MCF 10A (cell line): ENCODE measurements at regions not wholly inside any gene's neighbourhood (a gene's known extent, or its start where the extent isn't known, plus 50 kb on each side); places are given as distances from the start of the nearest gene placed in this dataset.
A peak's percentile ranks its signal among the peaks of the same experiment; 100 is the strongest.

ENCODE experiments used
- BruUV-seq: library from RNA; stranded (reverse); fragments of 400-500 nt; replicated peaks from 2 replicates; lab custom pipeline; 2021; lab: Mats Ljungman, UMichigan
- CTCF ChIA-PET: fragments of 300-600 bp; sonication (Branson Sonifier 250); formaldehyde crosslinking; extraction: SDS; loops from one replicate; lab custom pipeline; 2021; ENCODE audit warnings: antibody characterized with exemption, inconsistent platforms; lab: Yijun Ruan, JAX
- POLR2A ChIA-PET: fragments of 300-600, 350-650 bp; sonication (Branson Sonifier 250); formaldehyde crosslinking; extraction: SDS; loops from one replicate; lab custom pipeline; 2020; ENCODE audit warnings: antibody characterized with exemption, inconsistent platforms; lab: Yijun Ruan, JAX
- DNase-seq: peaks from one replicate; pipeline ENCODE4 v3.0.0-alpha.2; 2018; ENCODE audit not compliant: unreplicated experiment
- H3K27ac Mint-ChIP-seq: one replicate; pipeline ENCODE4 v1.8.0; 2022; ENCODE audit warnings: mild to moderate bottlenecking, low read depth, mixed read lengths; ENCODE audit not compliant: unreplicated experiment
- H3K27me3 Mint-ChIP-seq: one replicate; pipeline ENCODE4 v1.8.0; 2022; ENCODE audit warnings: mixed read lengths; ENCODE audit not compliant: insufficient read depth, unreplicated experiment
- H3K36me3 Mint-ChIP-seq: one replicate; pipeline ENCODE4 v1.8.0; 2022; ENCODE audit warnings: mild to moderate bottlenecking, moderate library complexity, mixed read lengths; ENCODE audit not compliant: insufficient read depth, unreplicated experiment
- H3K4me1 Mint-ChIP-seq: one replicate; pipeline ENCODE4 v1.8.0; 2022; ENCODE audit warnings: mixed read lengths; ENCODE audit not compliant: insufficient read depth, unreplicated experiment
- H3K4me3 Mint-ChIP-seq: one replicate; pipeline ENCODE4 v1.8.0; 2022; ENCODE audit warnings: mild to moderate bottlenecking, moderate library complexity, mixed read lengths; ENCODE audit not compliant: unreplicated experiment
- H3K9me3 Mint-ChIP-seq: one replicate; pipeline ENCODE4 v1.8.0; 2022; ENCODE audit warnings: mixed read lengths; ENCODE audit not compliant: unreplicated experiment
- CTCF ChIP-seq: fragments of 200-600 bp; IDR thresholded peaks from one replicate; pipeline ENCODE4 v1.8.0; 2022; ENCODE audit warnings: antibody characterized with exemption, mild to moderate bottlenecking; ENCODE audit not compliant: unreplicated experiment
- intact Hi-C: fragments of 100-400 bp; cut with micrococcal nuclease; formaldehyde crosslinking; loops from 2 replicates; pipeline ENCODE4 v1.14.1; 2022

GRCh38 chrX:3181846-3182245 is 140.6 kb downstream of the ARSF start:
- intact Hi-C loops, result no loop called here
- Mint-ChIP-seq H3K27me3 (no peaks in the 10 kb centered on the region), H3K4me3 (no peak overlapping the region), H3K4me1 (peaks cover 28% of the 10 kb centered on the region), H3K27ac (no peak overlapping the region), H3K9me3 (no peaks in the 10 kb centered on the region), H3K36me3 (no peaks in the 10 kb centered on the region)
- POLR2A ChIA-PET, result no interaction called here
- BruUV-seq, result no TSS peak
- TF ChIP-seq CTCF, result no peak
- no peak for DNase-seq
- CTCF ChIA-PET, result no interaction called here

GRCh38 chrX:3178329-3178728 is 137.1 kb downstream of the ARSF start:
- H3K27ac Mint-ChIP-seq, result no peak overlapping the region
- no peaks in the 10 kb centered on the region for H3K36me3 Mint-ChIP-seq
- no peak for DNase-seq
- intact Hi-C loops, result no loop called here
- ChIA-PET CTCF (interaction anchor here (0.6 to 3.4 kb wide), 3 partner anchors 39 to 416 kb away, joined by 3 to 17 read pairs (median 3); no protein-coding TSS in a partner anchor), POLR2A (no interaction called here)
- no TSS peak for BruUV-seq
- H3K4me1 Mint-ChIP-seq, result peaks cover 25% of the 10 kb centered on the region
- no peak overlapping the region for H3K4me3 Mint-ChIP-seq
- no peaks in the 10 kb centered on the region for H3K9me3 Mint-ChIP-seq
- no peak for TF ChIP-seq CTCF
- no peaks in the 10 kb centered on the region for H3K27me3 Mint-ChIP-seq

GRCh38 chrX:3177851-3178250 is 136.6 kb downstream of the ARSF start:
- ChIA-PET POLR2A (interaction anchor here (0.6 kb wide), 1 partner anchor 25 kb away, joined by 3 read pairs; no protein-coding TSS in a partner anchor), CTCF (interaction anchor here (3.4 kb wide), 1 partner anchor 371 kb away, joined by 17 read pairs; no protein-coding TSS in a partner anchor)
- BruUV-seq, result no TSS peak
- peak; percentile 5 for DNase-seq
- intact Hi-C loops, result no loop called here
- H3K27ac Mint-ChIP-seq, result no peak overlapping the region
- no peaks in the 10 kb centered on the region for H3K27me3 Mint-ChIP-seq
- no peak for TF ChIP-seq CTCF
- H3K9me3 Mint-ChIP-seq, result no peaks in the 10 kb centered on the region
- no peak overlapping the region for H3K4me3 Mint-ChIP-seq
- no peaks in the 10 kb centered on the region for H3K36me3 Mint-ChIP-seq
- H3K4me1 Mint-ChIP-seq, result peaks cover 25% of the 10 kb centered on the region

GRCh38 chrX:3176439-3176820 is 135.2 kb downstream of the ARSF start:
- ChIA-PET POLR2A (interaction anchor here (0.9 to 1.5 kb wide), 3 partner anchors 11 to 374 kb away, joined by 3 to 4 read pairs (median 3); no protein-coding TSS in a partner anchor), CTCF (interaction anchor here (3.4 kb wide), 1 partner anchor 372 kb away, joined by 17 read pairs; no protein-coding TSS in a partner anchor)
- TF ChIP-seq CTCF, result no peak
- Mint-ChIP-seq H3K36me3 (no peaks in the 10 kb centered on the region), H3K9me3 (no peaks in the 10 kb centered on the region), H3K4me1 (peaks cover 25% of the 10 kb centered on the region), H3K4me3 (peak overlapping the region; percentile 55), H3K27me3 (no peaks in the 10 kb centered on the region), H3K27ac (peak overlapping the region; percentile 84)
- BruUV-seq, result no TSS peak
- intact Hi-C loops, result no loop called here
- DNase-seq, result no peak
